HG02623 (cell line): ENCODE measurements at regions not wholly inside any gene's neighbourhood (a gene's known extent, or its start where the extent isn't known, plus 50 kb on each side); places are given as distances from the start of the nearest gene placed in this dataset.

Experiments
- ATAC-seq: cut with Tn5 transposase; IDR thresholded peaks from one replicate; pipeline ENCODE4 v1.9.1; 2021; ENCODE audit warnings: moderate library complexity; ENCODE audit not compliant: unreplicated experiment

DNA sequence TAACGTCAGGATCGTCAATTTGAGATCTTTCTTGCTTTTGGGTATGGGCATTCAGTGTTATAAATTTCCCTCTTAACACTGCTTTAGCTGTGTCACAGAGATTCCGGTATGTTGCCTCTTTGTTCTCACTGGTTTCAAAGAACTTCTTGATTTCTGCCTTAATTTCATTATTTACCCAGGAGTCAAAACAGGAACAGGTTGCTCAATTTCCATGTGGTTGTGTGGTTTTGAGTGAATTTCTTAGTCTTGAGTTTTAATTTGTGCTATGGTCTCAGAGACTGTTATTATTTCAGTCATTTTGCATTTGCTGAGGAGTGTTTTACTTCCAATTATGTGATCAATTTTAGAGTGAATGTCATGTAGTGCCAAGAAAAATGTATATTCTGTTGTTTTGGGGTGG lies 153.1 kb downstream of the PCDH17 start:
- ATAC-seq, result no peak

DNA sequence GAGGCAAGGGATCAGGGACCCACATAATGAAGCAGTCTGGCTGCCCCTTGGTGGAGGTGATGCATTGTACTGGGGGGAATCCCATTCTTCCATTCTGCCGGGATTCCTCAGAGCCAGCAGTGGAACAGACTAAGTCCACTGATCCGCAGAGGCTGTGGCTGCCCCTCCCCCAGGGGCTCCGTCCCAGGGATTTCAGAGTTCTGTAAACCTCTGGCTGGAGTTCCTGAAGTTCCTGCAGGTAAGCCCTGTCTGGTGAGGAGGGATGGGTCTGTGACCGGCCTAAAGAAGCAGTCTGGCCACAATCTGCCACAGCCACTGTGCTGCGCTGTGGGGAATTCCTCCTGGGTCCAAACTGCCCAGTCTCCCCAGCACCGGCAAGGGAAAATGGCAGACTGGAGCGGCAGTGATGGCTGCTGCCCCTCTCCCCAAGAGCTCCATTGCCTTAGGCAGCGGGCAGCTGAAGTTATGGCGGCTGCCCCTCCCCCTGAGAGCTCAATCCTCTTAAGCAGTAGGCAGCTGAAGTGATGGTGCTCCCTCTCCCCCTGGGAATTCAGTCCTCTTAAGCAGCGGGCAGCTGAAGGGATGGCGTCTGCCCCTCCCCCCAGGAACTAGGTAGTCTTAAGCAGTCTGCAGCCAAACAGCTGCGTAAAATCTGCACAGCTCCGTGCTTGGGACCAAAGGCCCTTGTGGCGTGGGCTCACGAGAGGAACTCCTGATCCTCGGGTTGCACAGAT lies 155.7 kb downstream of the PCDH17 start:
- no peak for ATAC-seq

GRCh38 chr13:57799624-57800023 lies 168.1 kb downstream of the PCDH17 start:
- no peak for ATAC-seq

GRCh38 chr13:57813651-57814050 lies 182.1 kb downstream of the PCDH17 start:
- no peak for ATAC-seq

DNA sequence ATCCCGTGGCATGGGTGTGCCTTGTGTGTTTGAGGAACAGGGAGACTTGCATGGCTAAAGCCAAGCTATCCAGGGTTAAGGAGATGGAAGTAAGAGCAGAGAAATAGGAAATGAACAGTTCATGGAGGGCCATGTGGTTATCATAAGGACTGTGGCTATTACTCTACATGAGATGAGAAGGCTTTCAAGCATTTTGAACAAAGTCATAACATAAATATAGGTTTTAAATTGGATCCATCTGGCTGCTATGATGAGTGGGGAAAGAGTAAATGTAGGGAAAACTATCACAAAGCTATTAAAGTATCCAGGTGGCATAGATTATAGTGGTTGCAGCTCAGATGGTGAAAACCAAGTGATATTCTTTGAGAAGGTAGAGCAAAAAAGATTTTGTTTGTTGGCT lies 184.1 kb downstream of the PCDH17 start:
- no peak for ATAC-seq

GRCh38 chr13:57820924-57821323 lies 189.4 kb downstream of the PCDH17 start:
- no peak for ATAC-seq

DNA sequence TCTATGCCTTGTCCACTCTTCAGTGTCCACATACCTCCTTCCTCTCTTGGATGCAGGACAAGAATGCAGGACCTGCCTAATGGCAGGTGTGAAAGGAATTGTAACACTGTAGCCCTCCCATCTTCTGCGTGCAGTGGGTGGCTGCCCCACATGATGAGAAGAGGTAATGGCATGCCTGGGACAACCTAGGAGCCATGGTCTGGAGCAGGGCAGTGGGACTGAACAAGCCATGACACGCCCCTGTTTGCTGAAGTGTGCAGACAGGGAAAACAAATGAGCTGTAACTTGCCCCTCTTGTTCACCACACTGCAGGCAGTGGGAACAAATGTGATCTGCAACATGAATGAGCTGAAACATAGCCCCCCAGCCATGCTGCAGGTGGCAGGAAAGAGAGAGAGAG lies 192.2 kb downstream of the PCDH17 start:
- no peak for ATAC-seq

DNA sequence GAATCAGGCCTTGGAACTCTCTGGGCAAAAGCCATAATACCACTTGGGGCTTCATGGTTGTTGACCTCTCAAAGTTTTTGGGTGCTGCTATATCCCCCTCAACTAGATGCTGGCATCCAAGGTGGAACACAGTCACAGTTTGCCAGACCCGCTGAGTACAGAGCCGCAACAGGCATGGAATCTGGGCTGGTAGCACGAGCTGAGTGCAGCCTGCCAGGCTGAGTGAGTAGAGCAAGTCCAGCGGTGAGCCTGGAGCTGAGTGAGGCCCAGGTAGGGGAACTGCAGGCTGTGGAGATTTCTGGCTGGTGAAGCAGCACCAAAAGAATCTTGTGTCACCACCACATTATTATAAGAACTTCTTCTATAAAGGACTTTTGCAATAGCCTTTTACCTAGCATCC lies 192.6 kb downstream of the PCDH17 start:
- no peak for ATAC-seq

DNA sequence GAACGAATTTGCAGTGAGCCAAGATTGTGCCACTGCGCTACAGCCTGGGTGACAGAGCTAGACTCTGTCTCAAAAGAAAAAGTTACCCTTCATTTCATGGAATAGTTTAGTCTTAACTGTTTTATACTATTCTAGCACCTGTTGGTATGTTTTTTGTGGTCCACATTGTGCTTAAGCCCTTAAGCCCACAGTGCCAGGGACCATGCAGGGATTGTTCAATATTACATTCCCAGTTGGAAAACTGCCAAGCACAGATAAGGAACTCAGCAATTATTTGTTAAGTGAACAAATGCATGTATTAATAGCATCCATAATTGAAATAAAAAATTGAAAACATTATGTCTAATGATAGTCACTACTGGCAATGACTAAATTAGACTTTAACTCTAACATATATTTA lies 193.5 kb downstream of the PCDH17 start:
- ATAC-seq, result no peak

- no peak for ATAC-seq
These were observed 198.0 kb downstream of the PCDH17 start for GRCh38 chr13:57829496-57829895.

GRCh38 chr13:57832187-57832586 lies 200.6 kb downstream of the PCDH17 start:
- ATAC-seq, result no peak

DNA sequence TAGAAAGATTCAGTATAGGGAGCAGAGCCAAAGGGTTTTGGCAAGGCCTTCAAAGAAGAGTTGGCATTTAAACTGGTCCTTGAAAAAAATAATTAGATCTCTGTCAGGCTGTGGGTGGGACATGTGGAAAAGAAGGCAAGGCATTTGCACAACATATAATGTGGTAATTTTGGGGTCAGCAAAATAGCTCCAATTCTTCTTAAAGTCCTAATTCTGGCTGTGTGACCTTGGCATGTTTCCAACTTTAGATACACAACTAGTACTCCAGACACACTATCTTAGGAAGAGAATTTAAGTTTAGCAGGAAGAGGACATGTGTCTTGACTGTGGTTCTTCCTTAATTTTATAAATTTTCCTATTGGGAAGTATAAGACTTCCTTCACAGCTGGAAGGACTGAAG lies 206.3 kb downstream of the PCDH17 start:
- ATAC-seq, result no peak

- ATAC-seq, result no peak
These were observed 212.0 kb downstream of the PCDH17 start for GRCh38 chr13:57843521-57843920.

DNA sequence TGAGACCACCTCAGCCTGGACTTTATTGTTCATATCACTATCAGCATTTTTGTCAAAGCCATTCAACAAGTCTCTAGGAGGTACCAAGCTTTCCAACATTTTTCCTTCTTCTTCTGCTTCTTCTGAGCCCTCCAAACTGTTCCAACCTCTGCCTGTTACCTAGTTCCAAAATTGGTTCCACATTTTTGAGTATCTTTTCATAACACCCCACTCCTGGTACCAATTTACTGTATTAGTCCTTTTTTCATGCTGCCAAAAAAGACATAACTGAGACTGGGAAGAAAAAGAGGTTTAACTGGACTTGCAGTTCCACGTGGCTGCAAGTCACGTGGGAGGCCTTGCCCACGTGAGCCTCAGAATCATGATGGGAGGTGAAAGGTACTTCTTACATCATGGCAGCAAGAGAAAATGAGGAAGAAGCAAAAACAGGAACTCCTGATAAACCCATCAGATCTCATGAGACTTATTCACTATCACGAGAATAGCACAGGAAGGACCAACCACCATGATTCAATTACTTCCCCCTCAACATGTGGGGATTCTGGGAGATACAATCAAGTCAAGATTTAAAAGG lies 215.1 kb downstream of the PCDH17 start:
- no peak for ATAC-seq

DNA sequence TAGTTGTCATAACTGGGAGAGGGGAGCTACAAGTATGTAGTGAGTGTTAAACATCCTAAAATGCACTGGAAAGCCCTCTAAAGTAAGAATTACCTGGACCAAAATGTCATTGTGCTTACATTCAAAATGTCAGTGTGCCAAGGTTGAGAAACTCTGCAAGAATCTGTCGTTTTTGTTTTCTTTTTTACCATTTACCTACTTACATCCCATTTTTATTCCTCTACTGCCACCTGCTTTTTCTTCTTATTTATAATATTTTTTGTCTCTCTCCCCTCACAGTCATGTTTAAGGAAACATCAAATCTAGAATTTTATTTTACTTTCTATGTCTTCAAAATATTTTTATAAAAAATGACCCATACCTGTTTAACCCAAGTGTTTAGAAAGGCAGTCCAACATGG lies 226.4 kb downstream of the PCDH17 start:
- ATAC-seq, result no peak

GRCh38 chr13:57858376-57858775 lies 226.8 kb downstream of the PCDH17 start:
- ATAC-seq, result no peak

GRCh38 chr13:57862879-57863278 lies 231.3 kb downstream of the PCDH17 start:
- ATAC-seq, result no peak

DNA sequence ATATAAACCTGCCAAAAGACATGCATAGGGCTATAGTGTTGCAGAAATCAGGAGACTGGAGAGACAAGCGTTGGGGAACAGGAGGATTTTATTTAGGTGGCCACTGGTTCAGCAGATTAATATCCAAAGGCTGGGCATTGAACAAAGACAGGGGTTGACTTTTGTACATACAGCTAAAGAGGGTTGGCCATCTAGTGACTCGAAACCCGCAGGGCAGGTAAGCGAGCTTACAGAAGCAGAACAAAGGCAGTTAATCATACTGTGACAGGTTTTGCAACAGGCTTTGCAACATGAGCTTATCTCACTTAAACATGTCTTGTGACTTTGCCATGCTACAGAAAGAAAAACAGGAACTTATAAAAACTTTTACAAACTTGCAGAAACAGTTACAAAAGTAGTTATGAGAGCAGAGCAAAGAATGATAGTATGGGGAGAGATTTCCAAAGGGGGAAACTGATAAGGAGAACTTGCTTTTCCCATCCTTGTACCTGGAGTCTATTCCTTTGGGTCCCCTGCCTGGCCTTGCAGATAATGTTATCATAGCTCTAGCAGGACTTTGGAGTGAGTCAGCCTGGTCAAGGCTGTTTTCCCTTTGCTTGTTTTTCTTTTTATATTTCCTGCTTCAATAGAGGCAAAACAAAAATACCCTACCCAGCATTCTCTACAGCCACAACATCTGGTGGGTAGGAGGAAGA lies 234.2 kb downstream of the PCDH17 start:
- no peak for ATAC-seq

GRCh38 chr13:57874530-57874929 lies 243.0 kb downstream of the PCDH17 start:
- ATAC-seq, result no peak

- no peak for ATAC-seq
These were observed 246.1 kb downstream of the PCDH17 start for GRCh38 chr13:57877601-57878000.

DNA sequence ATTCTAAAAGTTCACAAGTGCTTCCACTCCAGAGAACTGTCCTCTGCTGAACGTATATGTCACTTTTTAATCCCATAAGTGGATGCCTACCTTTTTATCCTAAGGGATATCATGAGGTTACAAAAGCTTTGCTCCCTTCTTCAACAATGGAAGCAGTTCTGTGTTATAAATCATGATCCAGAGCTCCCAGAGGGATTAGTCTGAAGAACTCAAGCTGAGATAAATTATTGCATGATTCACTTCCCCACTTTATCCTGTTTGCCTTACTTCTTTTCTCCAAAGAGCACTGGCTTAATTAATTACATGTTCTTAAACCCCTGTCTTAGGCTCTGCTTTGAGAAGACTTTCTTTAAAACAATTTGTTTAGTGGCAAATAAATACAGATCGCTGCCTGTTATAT lies 246.7 kb downstream of the PCDH17 start:
- no peak for ATAC-seq

GRCh38 chr13:57897225-57897624 lies 265.7 kb downstream of the PCDH17 start:
- no peak for ATAC-seq
